ENCODE measurements at regions not wholly inside any gene's neighbourhood (a gene's known extent, or its start where the extent isn't known, plus 50 kb on each side); places are given as distances from the start of the nearest gene placed in this dataset.

DNA sequence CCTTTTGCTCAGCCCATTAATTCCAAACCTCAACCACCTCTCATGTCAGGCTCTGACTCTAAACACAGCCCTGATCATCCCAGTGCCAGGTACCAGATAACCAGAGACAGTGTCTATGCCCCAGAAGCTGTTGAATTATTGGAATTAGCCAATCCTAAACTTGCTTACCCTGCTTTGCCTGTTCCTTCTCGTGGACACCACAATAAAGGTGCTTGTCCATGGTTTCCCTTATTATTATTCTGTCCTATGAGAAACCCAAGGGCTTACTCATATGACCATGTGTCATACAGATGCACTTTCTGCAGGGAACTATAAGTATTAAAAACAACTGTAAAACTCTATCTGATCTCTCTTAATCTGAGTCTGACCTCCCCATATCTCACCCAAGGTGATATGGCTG is 2193.8 kb upstream of the PIK3C3 start:
- no peaks in the 10 kb centered on the region for H3K4me1 ChIP-seq (ENCODE audit: control insufficient read depth, insufficient read depth, low read length)
- DNase-seq, result no peak
- WGBS, result 77% methylated on average over 1 of the region's 1 CpG
- intact Hi-C loops (cut with DNase I), result no loop called here
- ATAC-seq, result no peak
- H3K27ac ChIP-seq (ENCODE audit: low read length), result no peak overlapping the region
- H3K27me3 ChIP-seq (ENCODE audit: control insufficient read depth, insufficient read depth), result no peaks in the 10 kb centered on the region
- H3K9me3 ChIP-seq (ENCODE audit: control insufficient read depth, low read length), result no peaks in the 10 kb centered on the region
- H3K4me3 ChIP-seq (ENCODE audit: low read length), result no peak overlapping the region

DNA sequence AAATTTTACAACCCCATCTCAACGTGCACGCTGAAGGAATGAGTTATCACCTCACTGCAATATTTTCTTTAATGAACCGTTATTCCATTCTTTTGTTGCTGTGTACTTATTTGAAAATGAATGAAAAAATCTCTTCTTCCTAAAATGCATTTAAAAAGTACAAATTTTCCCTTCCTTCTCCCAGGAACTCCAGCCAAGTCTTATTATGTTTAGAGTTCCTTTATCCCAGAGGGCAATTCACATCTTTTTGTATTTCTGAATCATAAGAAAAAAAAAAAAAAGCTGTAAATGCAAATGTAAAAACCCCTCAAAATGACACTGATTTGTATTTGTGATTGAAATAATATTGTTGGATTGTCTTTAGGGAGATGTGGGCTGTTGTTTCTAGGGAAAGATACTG is 2194.3 kb upstream of the CELF4 start:
- H3K4me1 ChIP-seq (ENCODE audit: control insufficient read depth, insufficient read depth, low read length), result no peaks in the 10 kb centered on the region
- DNase-seq, result no peak
- 49% methylated on average over 3 of the region's 3 CpGs for WGBS
- intact Hi-C loops (cut with DNase I), result no loop called here
- no peaks in the 10 kb centered on the region for H3K27me3 ChIP-seq (ENCODE audit: control insufficient read depth, insufficient read depth)
- H3K4me3 ChIP-seq (ENCODE audit: low read length), result no peak overlapping the region
- no peaks in the 10 kb centered on the region for H3K9me3 ChIP-seq (ENCODE audit: control insufficient read depth, low read length)
- ATAC-seq, result no peak
- no peak overlapping the region for H3K27ac ChIP-seq (ENCODE audit: low read length)

DNA sequence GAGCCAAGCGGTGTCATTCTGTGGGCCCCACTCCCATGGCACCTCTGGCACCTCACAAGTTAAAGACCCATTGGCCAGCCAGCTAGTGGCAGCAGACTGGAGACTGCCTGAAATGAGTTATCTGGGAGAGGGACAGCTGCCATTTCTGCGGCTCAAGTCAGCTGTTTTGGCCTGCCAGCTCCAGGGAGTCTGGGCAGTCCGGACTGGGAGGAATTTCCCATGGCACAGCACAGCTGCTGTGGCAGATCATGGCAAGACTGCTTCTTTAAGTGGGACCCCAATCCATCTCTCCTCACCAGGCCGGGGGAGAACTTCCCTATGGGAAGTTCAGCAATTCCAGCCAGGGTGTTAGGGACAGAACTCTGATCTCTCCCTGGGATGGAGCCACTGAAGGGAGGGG is 2187.6 kb upstream of the CELF4 start:
- intact Hi-C loops (cut with DNase I), result no loop called here
- ATAC-seq (no peak), DNase-seq (peak in 1 of 3 donors; percentile 37)
- WGBS, result 76% methylated on average over 4 of the region's 4 CpGs
- H3K27me3 ChIP-seq (ENCODE audit: control insufficient read depth, insufficient read depth), result no peaks in the 10 kb centered on the region
- no peak overlapping the region for H3K27ac ChIP-seq (ENCODE audit: low read length)
- H3K9me3 ChIP-seq (ENCODE audit: control insufficient read depth, low read length), result no peaks in the 10 kb centered on the region
- no peak overlapping the region for H3K4me3 ChIP-seq (ENCODE audit: low read length)
- H3K4me1 ChIP-seq (ENCODE audit: control insufficient read depth, insufficient read depth, low read length), result no peaks in the 10 kb centered on the region

DNA sequence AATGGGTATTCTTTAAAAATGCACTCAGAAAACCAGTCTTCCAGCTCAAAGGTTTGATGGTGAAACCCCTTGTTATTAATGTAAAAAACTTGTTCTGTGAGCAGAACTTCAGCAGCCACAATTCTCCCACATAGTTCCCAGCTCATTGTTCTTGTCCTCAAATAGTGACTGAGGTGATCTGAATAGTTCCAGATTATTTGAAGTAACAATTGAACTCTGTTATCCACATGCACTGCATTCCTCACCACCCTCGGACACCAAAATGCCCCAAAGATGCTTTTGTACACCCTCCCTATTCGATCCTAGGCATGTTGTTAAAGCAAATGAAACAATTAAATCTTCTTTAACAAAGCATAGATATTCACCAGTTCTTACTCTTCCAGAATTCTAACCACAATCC is 2186.8 kb upstream of the CELF4 start:
- intact Hi-C loops (cut with DNase I), result no loop called here
- H3K4me3 ChIP-seq (ENCODE audit: low read length), result no peak overlapping the region
- no peak for DNase-seq
- WGBS, result 39% methylated on average over 2 of the region's 2 CpGs
- H3K27me3 ChIP-seq (ENCODE audit: control insufficient read depth, insufficient read depth), result no peaks in the 10 kb centered on the region
- H3K9me3 ChIP-seq (ENCODE audit: control insufficient read depth, low read length), result no peaks in the 10 kb centered on the region
- no peak overlapping the region for H3K27ac ChIP-seq (ENCODE audit: low read length)
- no peak for ATAC-seq
- no peaks in the 10 kb centered on the region for H3K4me1 ChIP-seq (ENCODE audit: control insufficient read depth, insufficient read depth, low read length)

DNA sequence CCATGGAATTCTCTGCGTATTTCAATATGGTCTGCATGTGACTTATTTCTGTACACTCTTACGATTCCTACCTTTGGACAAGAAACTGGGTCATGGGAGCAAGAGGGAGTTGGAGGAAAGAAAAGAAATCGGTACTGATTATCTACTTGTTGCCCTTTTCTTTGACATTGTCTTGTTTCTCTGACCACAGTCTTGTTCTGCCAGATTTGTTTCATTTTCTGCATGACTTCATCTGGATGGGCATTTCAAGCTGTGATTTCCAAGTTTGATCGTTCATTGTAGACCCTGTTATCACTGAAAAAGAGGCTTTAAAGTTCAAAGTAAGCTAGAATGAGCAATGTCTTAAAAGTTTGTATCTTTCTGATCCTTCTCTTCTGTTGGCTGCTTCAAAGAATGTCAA is 2186.3 kb upstream of the CELF4 start:
- intact Hi-C loops (cut with DNase I), result no loop called here
- Histone ChIP-seq H3K9me3 (ENCODE audit: control insufficient read depth, low read length) (no peaks in the 10 kb centered on the region), H3K27me3 (ENCODE audit: control insufficient read depth, insufficient read depth) (no peaks in the 10 kb centered on the region), H3K4me3 (ENCODE audit: low read length) (no peak overlapping the region), H3K27ac (ENCODE audit: low read length) (no peak overlapping the region), H3K4me1 (ENCODE audit: control insufficient read depth, insufficient read depth, low read length) (no peaks in the 10 kb centered on the region)
- ATAC-seq, result no peak
- 71% methylated on average over 4 of the region's 4 CpGs for WGBS
- DNase-seq, result no peak

DNA sequence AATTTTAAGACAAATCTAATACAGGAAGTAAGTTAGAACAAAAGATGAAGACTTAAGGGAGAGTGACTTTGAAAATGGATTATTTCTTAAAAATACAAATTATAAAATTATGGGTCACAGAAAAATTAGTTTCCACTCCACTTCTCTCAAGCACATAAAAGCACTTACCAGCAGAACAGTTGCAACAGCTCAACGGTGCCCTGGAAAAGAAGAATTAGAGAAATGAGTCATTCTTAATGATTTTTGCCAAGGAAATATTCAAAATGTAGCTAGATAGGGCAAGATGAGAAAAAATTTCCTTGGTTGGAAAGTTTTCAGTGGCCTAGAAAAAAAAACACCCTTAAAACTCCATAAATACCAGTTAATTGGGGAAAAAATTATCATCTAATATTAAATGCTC is 2185.6 kb upstream of the CELF4 start:
- H3K27ac ChIP-seq (ENCODE audit: low read length), result no peak overlapping the region
- H3K4me1 ChIP-seq (ENCODE audit: control insufficient read depth, insufficient read depth, low read length), result no peaks in the 10 kb centered on the region
- H3K4me3 ChIP-seq (ENCODE audit: low read length), result no peak overlapping the region
- intact Hi-C loops (cut with DNase I), result no loop called here
- ATAC-seq (no peak), DNase-seq (no peak)
- H3K27me3 ChIP-seq (ENCODE audit: control insufficient read depth, insufficient read depth), result no peaks in the 10 kb centered on the region
- no peaks in the 10 kb centered on the region for H3K9me3 ChIP-seq (ENCODE audit: control insufficient read depth, low read length)
- 54% methylated on average over 1 of the region's 1 CpG for WGBS

DNA sequence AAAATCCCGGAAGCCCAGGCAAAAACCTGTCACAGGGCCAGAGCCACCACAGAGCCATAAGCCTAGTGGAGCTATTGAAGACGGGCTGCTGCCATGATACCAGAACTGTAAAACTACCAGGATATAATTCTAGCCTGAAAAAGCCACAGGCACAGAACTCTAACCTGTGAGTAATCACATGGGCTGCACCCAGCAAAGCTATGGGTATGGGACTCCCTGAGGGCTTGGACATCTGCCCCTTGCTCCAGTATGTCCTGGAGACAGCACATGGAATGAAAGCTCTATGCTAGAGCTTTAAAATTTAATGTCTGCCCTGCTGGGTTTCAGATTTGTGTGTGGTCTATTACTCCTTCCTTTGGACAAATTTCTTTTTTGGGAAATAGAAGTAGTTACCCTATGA is 2183.6 kb upstream of the CELF4 start:
- Histone ChIP-seq H3K4me1 (ENCODE audit: control insufficient read depth, insufficient read depth, low read length) (no peaks in the 10 kb centered on the region), H3K27me3 (ENCODE audit: control insufficient read depth, insufficient read depth) (no peaks in the 10 kb centered on the region), H3K9me3 (ENCODE audit: control insufficient read depth, low read length) (no peaks in the 10 kb centered on the region), H3K27ac (ENCODE audit: low read length) (no peak overlapping the region), H3K4me3 (ENCODE audit: low read length) (no peak overlapping the region)
- DNase-seq (no peak), ATAC-seq (no peak)
- WGBS, result 91% methylated on average over 2 of the region's 2 CpGs
- intact Hi-C loops (cut with DNase I), result no loop called here

DNA sequence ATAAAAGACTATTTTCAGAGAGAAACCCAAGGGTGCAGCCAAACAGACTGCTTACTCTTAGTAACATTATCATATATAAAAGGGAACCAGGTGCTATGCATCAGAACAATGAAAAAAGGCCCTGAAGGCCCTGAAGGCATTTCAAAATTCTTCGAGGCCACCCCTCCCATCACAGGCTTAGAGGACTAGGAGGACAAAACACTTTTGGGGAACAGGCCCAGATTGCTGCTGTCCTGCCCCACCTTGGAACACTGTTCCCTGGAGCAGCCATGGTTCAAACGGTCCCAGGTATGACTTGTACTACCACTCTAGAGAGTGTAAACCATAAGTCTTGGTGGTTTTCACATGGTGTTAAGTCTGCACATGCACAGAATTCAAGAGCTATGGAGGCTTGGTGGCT is 2183.1 kb upstream of the CELF4 start:
- no peaks in the 10 kb centered on the region for H3K27me3 ChIP-seq (ENCODE audit: control insufficient read depth, insufficient read depth)
- no peaks in the 10 kb centered on the region for H3K4me1 ChIP-seq (ENCODE audit: control insufficient read depth, insufficient read depth, low read length)
- H3K27ac ChIP-seq (ENCODE audit: low read length), result no peak overlapping the region
- ATAC-seq, result no peak
- H3K4me3 ChIP-seq (ENCODE audit: low read length), result no peak overlapping the region
- intact Hi-C loops (cut with DNase I), result no loop called here
- no peak for DNase-seq
- WGBS, result 72% methylated on average over 2 of the region's 2 CpGs
- H3K9me3 ChIP-seq (ENCODE audit: control insufficient read depth, low read length), result no peaks in the 10 kb centered on the region

DNA sequence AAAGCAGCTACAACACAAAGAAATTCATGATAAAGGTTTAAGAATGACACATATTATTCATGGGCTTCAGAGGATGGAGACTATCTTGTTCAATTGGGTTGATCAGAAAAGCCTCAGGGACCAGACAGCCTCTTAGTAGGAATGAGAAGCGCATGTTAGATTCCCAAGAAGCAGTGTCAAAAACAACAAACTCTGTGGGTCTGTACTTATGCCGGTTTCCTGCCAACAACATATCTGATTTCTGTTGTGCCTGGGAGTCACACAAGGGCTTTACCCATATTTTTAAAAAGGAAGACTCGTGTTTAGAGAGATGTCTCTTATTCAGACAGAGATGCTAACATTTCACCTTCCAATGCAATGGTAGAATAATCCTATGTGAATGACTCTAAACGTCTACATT is 2180.6 kb upstream of the CELF4 start:
- no peaks in the 10 kb centered on the region for H3K27me3 ChIP-seq (ENCODE audit: control insufficient read depth, insufficient read depth)
- no peak for ATAC-seq
- intact Hi-C loops (cut with DNase I), result no loop called here
- no peaks in the 10 kb centered on the region for H3K4me1 ChIP-seq (ENCODE audit: control insufficient read depth, insufficient read depth, low read length)
- H3K27ac ChIP-seq (ENCODE audit: low read length), result no peak overlapping the region
- DNase-seq, result no peak
- H3K9me3 ChIP-seq (ENCODE audit: control insufficient read depth, low read length), result no peaks in the 10 kb centered on the region
- WGBS, result 64% methylated on average over 4 of the region's 4 CpGs
- H3K4me3 ChIP-seq (ENCODE audit: low read length), result no peak overlapping the region

DNA sequence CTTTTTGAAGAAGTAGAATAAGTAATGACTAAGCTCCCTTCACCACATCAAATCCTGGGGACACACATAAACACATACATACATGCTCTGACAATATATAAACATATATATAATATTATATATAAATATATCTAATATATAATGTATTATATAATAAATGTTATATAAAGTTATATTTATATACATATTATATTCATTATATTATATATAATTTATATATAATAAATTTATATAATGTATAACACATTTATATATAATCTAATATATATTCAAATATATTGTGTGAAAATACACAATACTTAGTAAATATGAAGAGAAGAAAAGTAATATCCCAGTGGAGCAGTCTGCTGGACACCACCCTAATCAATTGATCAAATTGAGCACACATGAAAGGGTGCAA is 2177.9 kb upstream of the CELF4 start:
- intact Hi-C loops (cut with DNase I), result no loop called here
- DNase-seq, result no peak
- Histone ChIP-seq H3K4me3 (ENCODE audit: low read length) (no peak overlapping the region), H3K4me1 (ENCODE audit: control insufficient read depth, insufficient read depth, low read length) (no peaks in the 10 kb centered on the region), H3K9me3 (ENCODE audit: control insufficient read depth, low read length) (no peaks in the 10 kb centered on the region), H3K27me3 (ENCODE audit: control insufficient read depth, insufficient read depth) (no peaks in the 10 kb centered on the region), H3K27ac (ENCODE audit: low read length) (no peak overlapping the region)
- no peak for ATAC-seq

DNA sequence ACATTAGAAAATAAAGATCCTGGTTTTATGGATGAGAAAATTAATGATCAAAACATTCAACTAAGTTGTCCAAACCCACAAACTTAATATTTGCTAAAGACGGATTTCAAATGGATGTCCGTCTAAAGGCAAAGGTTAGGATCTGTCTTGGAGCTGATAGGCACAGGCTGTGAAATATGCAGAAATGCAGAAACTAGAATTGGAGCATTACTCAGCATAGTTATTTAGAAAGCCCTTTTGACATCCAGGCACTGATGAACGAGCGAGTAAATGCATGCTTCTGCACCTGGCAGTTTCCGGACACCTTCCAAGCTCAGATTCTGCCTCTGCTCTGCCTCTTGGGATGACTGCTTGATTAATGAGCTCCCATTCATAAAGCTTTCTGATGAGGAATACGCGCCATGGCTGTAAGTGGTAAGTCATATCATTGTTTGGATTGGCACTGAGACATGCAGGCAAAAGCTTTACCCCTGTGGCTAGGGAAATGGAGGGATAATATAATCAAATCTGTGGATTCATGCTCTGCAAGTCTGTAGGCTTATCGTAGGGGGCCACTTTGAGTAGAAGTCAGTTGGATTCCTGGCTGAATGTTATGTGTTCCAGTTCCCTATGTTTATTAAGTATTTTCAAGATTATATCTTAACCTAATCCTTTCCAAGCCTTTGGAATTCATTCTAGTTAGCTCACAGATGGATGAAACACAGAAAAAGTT is 2176.3 kb upstream of the CELF4 start:
- intact Hi-C loops (cut with DNase I), result no loop called here
- WGBS, result 48% methylated on average over 8 of the region's 8 CpGs
- DNase-seq, result no peak

DNA sequence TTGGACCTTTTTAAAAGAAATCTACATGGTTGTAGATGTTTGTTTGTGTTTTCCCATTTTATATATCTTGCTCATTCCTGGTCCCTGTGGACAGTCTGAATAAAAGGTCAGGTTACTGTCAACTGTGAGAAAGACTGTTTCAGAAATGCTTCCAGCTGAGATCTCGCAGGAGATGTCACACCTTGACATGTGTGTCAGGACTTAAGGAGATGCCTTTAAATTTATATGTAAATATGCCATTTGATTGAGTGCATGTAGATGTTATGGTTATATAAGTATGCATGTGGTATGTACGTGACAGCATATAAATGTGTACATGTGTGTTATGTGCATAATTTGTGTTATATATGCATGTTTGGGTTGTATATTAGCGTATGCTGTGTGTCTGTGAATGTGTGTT is 2172.3 kb upstream of the CELF4 start:
- Histone ChIP-seq H3K4me1 (ENCODE audit: control insufficient read depth, insufficient read depth, low read length) (no peaks in the 10 kb centered on the region), H3K27me3 (ENCODE audit: control insufficient read depth, insufficient read depth) (no peaks in the 10 kb centered on the region), H3K4me3 (ENCODE audit: low read length) (no peak overlapping the region), H3K27ac (ENCODE audit: low read length) (no peak overlapping the region), H3K9me3 (ENCODE audit: control insufficient read depth, low read length) (no peaks in the 10 kb centered on the region)
- intact Hi-C loops (cut with DNase I), result no loop called here
- WGBS, result 90% methylated on average over 3 of the region's 3 CpGs
- DNase-seq (no peak), ATAC-seq (no peak)

More for the DNA sequence above, 2176.3 kb upstream of the CELF4 start:
- Histone ChIP-seq H3K4me3 (ENCODE audit: low read length) (no peak overlapping the region), H3K9me3 (ENCODE audit: control insufficient read depth, low read length) (no peaks in the 10 kb centered on the region), H3K27me3 (ENCODE audit: control insufficient read depth, insufficient read depth) (no peaks in the 10 kb centered on the region), H3K4me1 (ENCODE audit: control insufficient read depth, insufficient read depth, low read length) (no peaks in the 10 kb centered on the region), H3K27ac (ENCODE audit: low read length) (no peak overlapping the region)
- no peak for ATAC-seq
